ENCODE measurements at regions not wholly inside any gene's neighbourhood (a gene's known extent, or its start where the extent isn't known, plus 50 kb on each side); places are given as distances from the start of the nearest gene placed in this dataset.

- TF ChIP-seq CTCF (IDR thresholded peaks at IDR 0.05) = no peak
- no peak for TF ChIP-seq POLR2AphosphoS5 (IDR thresholded peaks at IDR 0.05)
Observed at GRCh38 chr1:5455056-5455455, 537.2 kb downstream of the NPHP4 start.
